ENCODE measurements at regions not wholly inside any gene's neighbourhood (a gene's known extent, or its start where the extent isn't known, plus 50 kb on each side); places are given as distances from the start of the nearest gene placed in this dataset.

GRCh38 chr5:107056278-107056677 is 614.5 kb downstream of the EFNA5 start:
- H3K9me3 Mint-ChIP-seq (ENCODE audit: low read depth, unreplicated experiment) = no peaks in the 10 kb centered on the region
- no peak overlapping the region for H3K4me3 Mint-ChIP-seq (ENCODE audit: low read depth, unreplicated experiment)
- DNase-seq = no peak
- H3K27ac Mint-ChIP-seq (ENCODE audit: unreplicated experiment) = no peak overlapping the region
- H3K36me3 Mint-ChIP-seq (ENCODE audit: insufficient read depth, unreplicated experiment) = no peaks in the 10 kb centered on the region
- H3K27me3 Mint-ChIP-seq (ENCODE audit: unreplicated experiment) = no peaks in the 10 kb centered on the region
- no TSS peak for BruUV-seq (replicated peaks)
- TF ChIP-seq, protein P1, sequence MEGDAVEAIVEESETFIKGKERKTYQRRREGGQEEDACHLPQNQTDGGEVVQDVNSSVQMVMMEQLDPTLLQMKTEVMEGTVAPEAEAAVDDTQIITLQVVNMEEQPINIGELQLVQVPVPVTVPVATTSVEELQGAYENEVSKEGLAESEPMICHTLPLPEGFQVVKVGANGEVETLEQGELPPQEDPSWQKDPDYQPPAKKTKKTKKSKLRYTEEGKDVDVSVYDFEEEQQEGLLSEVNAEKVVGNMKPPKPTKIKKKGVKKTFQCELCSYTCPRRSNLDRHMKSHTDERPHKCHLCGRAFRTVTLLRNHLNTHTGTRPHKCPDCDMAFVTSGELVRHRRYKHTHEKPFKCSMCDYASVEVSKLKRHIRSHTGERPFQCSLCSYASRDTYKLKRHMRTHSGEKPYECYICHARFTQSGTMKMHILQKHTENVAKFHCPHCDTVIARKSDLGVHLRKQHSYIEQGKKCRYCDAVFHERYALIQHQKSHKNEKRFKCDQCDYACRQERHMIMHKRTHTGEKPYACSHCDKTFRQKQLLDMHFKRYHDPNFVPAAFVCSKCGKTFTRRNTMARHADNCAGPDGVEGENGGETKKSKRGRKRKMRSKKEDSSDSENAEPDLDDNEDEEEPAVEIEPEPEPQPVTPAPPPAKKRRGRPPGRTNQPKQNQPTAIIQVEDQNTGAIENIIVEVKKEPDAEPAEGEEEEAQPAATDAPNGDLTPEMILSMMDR (IDR thresholded peaks at IDR 0.05; ENCODE audit: unreplicated experiment) = no peak
- intact Hi-C loops (cut with micrococcal nuclease; ENCODE audit: unreplicated experiment) = no loop called here
- CTCF ChIA-PET = no interaction called here
- no peaks in the 10 kb centered on the region for H3K4me1 Mint-ChIP-seq (ENCODE audit: low read depth, unreplicated experiment)

- H3K27ac Mint-ChIP-seq (ENCODE audit: unreplicated experiment) = no peak overlapping the region
- peaks cover 3% of the 10 kb centered on the region for H3K9me3 Mint-ChIP-seq (ENCODE audit: low read depth, unreplicated experiment)
- H3K27me3 Mint-ChIP-seq (ENCODE audit: unreplicated experiment) = no peaks in the 10 kb centered on the region
- H3K4me1 Mint-ChIP-seq (ENCODE audit: low read depth, unreplicated experiment) = no peaks in the 10 kb centered on the region
- TF ChIP-seq, protein P1 (IDR thresholded peaks at IDR 0.05; ENCODE audit: unreplicated experiment) = no peak
- no peak overlapping the region for H3K4me3 Mint-ChIP-seq (ENCODE audit: low read depth, unreplicated experiment)
- CTCF ChIA-PET = no interaction called here
- no TSS peak for BruUV-seq (replicated peaks)
- no peak for DNase-seq
- intact Hi-C loops (cut with micrococcal nuclease; ENCODE audit: unreplicated experiment) = no loop called here
- H3K36me3 Mint-ChIP-seq (ENCODE audit: insufficient read depth, unreplicated experiment) = no peaks in the 10 kb centered on the region
Observed at GRCh38 chr5:107047048-107047447, 623.7 kb downstream of the EFNA5 start.

GRCh38 chr5:107043665-107044064 is 627.1 kb downstream of the EFNA5 start:
- intact Hi-C loops (cut with micrococcal nuclease; ENCODE audit: unreplicated experiment) = no loop called here
- no TSS peak for BruUV-seq (replicated peaks)

GRCh38 chr5:107040907-107041306 is 629.8 kb downstream of the EFNA5 start:
- Mint-ChIP-seq H3K4me3 (ENCODE audit: low read depth, unreplicated experiment) (no peak overlapping the region), H3K9me3 (ENCODE audit: low read depth, unreplicated experiment) (no peaks in the 10 kb centered on the region), H3K36me3 (ENCODE audit: insufficient read depth, unreplicated experiment) (no peaks in the 10 kb centered on the region), H3K4me1 (ENCODE audit: low read depth, unreplicated experiment) (no peaks in the 10 kb centered on the region), H3K27ac (ENCODE audit: unreplicated experiment) (no peak overlapping the region), H3K27me3 (ENCODE audit: unreplicated experiment) (no peaks in the 10 kb centered on the region)
- CTCF ChIA-PET = interaction anchor here (0.6 kb wide), 1 partner anchor 32 kb away, joined by 3 read pairs; no protein-coding TSS in a partner anchor
- no peak for DNase-seq
- BruUV-seq (replicated peaks) = no TSS peak
- TF ChIP-seq, protein P1 (IDR thresholded peaks at IDR 0.05; ENCODE audit: unreplicated experiment) = no peak
- intact Hi-C loops (cut with micrococcal nuclease; ENCODE audit: unreplicated experiment) = no loop called here

More at GRCh38 chr5:107043665-107044064, 627.1 kb downstream of the EFNA5 start:
- Mint-ChIP-seq H3K4me3 (ENCODE audit: low read depth, unreplicated experiment) (no peak overlapping the region), H3K4me1 (ENCODE audit: low read depth, unreplicated experiment) (no peaks in the 10 kb centered on the region), H3K27ac (ENCODE audit: unreplicated experiment) (no peak overlapping the region), H3K9me3 (ENCODE audit: low read depth, unreplicated experiment) (no peaks in the 10 kb centered on the region), H3K36me3 (ENCODE audit: insufficient read depth, unreplicated experiment) (no peaks in the 10 kb centered on the region), H3K27me3 (ENCODE audit: unreplicated experiment) (no peaks in the 10 kb centered on the region)
- CTCF ChIA-PET = no interaction called here
- TF ChIP-seq, protein P1 (IDR thresholded peaks at IDR 0.05; ENCODE audit: unreplicated experiment) = no peak
- no peak for DNase-seq

Data from Calu3 (cell line).